Astrocyte (in vitro differentiated cells and primary cell): ENCODE measurements at regions not wholly inside any gene's neighbourhood (a gene's known extent, or its start where the extent isn't known, plus 50 kb on each side); places are given as distances from the start of the nearest gene placed in this dataset.

Source experiments
- CTCF ChIP-seq: IDR thresholded peaks from 2 replicates; pipeline ENCODE4 v1.5.1; 2011; ENCODE audit warnings: low read depth, mild to moderate bottlenecking, inconsistent platforms, low read length, moderate library complexity; ENCODE audit not compliant: insufficient read depth
- EZH2 ChIP-seq: IDR thresholded peaks from 2 replicates; pipeline ENCODE4 v1.6.1; 2012; ENCODE audit warnings: mild to moderate bottlenecking, low read length, inconsistent platforms; ENCODE audit not compliant: insufficient read depth

GRCh38 chr10:30115626-30115940 is 56.2 kb upstream of the JCAD start:
- TF ChIP-seq CTCF (no peak), EZH2 (no peak)
